Mesendoderm (in vitro differentiated cells): ENCODE measurements at regions not wholly inside any gene's neighbourhood (a gene's known extent, or its start where the extent isn't known, plus 50 kb on each side); places are given as distances from the start of the nearest gene placed in this dataset.
A peak's percentile ranks its signal among the peaks of the same experiment; 100 is the strongest.

ENCODE experiments used
- DNase-seq: peaks from one replicate; pipeline ENCODE4 v3.0.0; 2013
- H2AK5ac ChIP-seq: 2 replicates; pipeline ENCODE4 v1.6.1; 2013; ENCODE audit warnings: low read length, inconsistent platforms
- H2BK120ac ChIP-seq: 2 replicates; pipeline ENCODE4 v1.6.1; 2013; ENCODE audit warnings: low read depth, mild to moderate bottlenecking, low read length, moderate library complexity, mixed read lengths
- H2BK15ac ChIP-seq: replicated peaks from 2 replicates; pipeline ENCODE4 v1.6.1; 2013; ENCODE audit warnings: low read depth, mild to moderate bottlenecking, moderate library complexity
- H2BK5ac ChIP-seq: 2 replicates; pipeline ENCODE4 v1.6.1; 2013; ENCODE audit warnings: low read length, inconsistent platforms
- H3K18ac ChIP-seq: 2 replicates; pipeline ENCODE4 v1.6.1; 2013; ENCODE audit warnings: mild to moderate bottlenecking, low read length, mixed read lengths
- H3K23ac ChIP-seq: one replicate; pipeline ENCODE4 v1.6.1; 2013; ENCODE audit warnings: low read length
- H3K27ac ChIP-seq: 2 replicates; pipeline ENCODE4 v1.5.1; 2013; ENCODE audit warnings: low read depth, mild to moderate bottlenecking, inconsistent platforms, low read length, moderate library complexity
- H3K27me3 ChIP-seq: 2 replicates; pipeline ENCODE4 v1.6.1; 2013; ENCODE audit warnings: low read length, control low read depth, mild to moderate bottlenecking, inconsistent platforms; ENCODE audit not compliant: insufficient read depth, poor library complexity
- H3K36me3 ChIP-seq: 2 replicates; pipeline ENCODE4 v1.6.1; 2013; ENCODE audit warnings: low read length, inconsistent platforms; ENCODE audit not compliant: control insufficient read depth, insufficient read depth
- H3K4ac ChIP-seq: one replicate; pipeline ENCODE4 v1.6.1; 2013; ENCODE audit warnings: low read depth, mild to moderate bottlenecking, low read length, moderate library complexity
- H3K4me1 ChIP-seq: 2 replicates; pipeline ENCODE4 v1.6.1; 2013; ENCODE audit warnings: low read depth, low read length, inconsistent platforms; ENCODE audit not compliant: control insufficient read depth
- H3K4me2 ChIP-seq: 2 replicates; pipeline ENCODE4 v1.6.1; 2013; ENCODE audit warnings: low read length
- H3K4me3 ChIP-seq: 2 replicates; pipeline ENCODE4 v1.5.1; 2013; ENCODE audit warnings: mild to moderate bottlenecking, low read length
- H3K56ac ChIP-seq: one replicate; pipeline ENCODE4 v1.6.1; 2013; ENCODE audit warnings: low read length
- H3K79me1 ChIP-seq: 2 replicates; pipeline ENCODE4 v1.6.1; 2013; ENCODE audit warnings: low read length, inconsistent platforms
- H3K79me2 ChIP-seq: 2 replicates; pipeline ENCODE4 v1.6.1; 2013; ENCODE audit warnings: mild to moderate bottlenecking, low read length; ENCODE audit not compliant: control insufficient read depth, insufficient read depth
- H3K9ac ChIP-seq: 2 replicates; pipeline ENCODE4 v1.6.1; 2013; ENCODE audit warnings: low read length, inconsistent platforms
- H4K5ac ChIP-seq: one replicate; pipeline ENCODE4 v1.6.1; 2013; ENCODE audit warnings: low read length
- H4K8ac ChIP-seq: one replicate; pipeline ENCODE4 v1.6.1; 2013; ENCODE audit warnings: low read depth, mild to moderate bottlenecking, control low read depth, low read length, moderate library complexity
- WGBS: extraction: QIAGEN DNeasy Blood & Tissue Kit; methylation state at CpG from one replicate; pipeline ENCODE4 v1.1.7; 2013; ENCODE audit warnings: low lambda C conversion rate, missing lambda C conversion rate; ENCODE audit not compliant: insufficient coverage; ENCODE audit errors: extremely low coverage; 5-methylcytosine and 5-hydroxymethylcytosine counted together

DNA sequence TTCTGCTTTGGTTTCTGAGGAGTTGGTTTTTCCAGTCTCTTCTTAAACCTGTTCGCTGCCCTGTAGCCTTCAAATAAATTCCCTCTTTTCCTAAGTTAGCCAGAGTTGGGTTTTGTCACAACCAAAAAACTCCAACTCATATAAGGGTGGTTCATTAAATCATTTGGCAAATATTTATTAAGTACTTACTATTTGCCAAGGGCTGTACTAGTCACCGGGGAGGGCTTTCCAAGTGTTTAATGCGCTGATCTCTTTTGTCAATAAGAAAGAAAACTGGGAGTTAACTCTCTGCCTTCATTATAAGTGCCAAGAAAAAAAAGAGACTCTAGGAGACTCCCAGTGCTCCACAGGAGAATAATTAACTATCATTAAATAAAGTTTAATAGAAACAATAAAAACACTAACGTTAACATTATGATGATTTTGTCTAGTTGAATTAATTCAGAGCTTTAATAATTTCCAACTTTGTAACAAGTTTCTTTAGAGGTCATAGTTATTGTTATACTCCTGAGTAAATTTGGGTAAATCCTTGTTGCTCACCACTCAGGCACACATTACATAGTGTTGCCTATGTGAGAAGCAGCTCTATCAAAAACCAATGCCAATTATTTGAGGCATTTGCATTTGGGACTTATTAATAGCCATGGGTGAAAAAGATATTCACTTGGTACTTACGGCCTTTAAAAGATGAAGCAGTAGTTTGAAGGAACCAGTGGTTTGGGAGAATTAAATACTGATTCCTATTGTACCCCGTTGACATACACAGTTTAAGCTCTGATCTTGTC is 122.5 kb upstream of the TEX13D start:
- H2AK5ac ChIP-seq = no peak overlapping the region
- H4K5ac ChIP-seq = no peak overlapping the region
- no peak overlapping the region for H3K56ac ChIP-seq
- H3K36me3 ChIP-seq = no peaks in the 10 kb centered on the region
- H3K79me2 ChIP-seq = no peaks in the 10 kb centered on the region
- no peak overlapping the region for H3K4ac ChIP-seq
- no peak overlapping the region for H4K8ac ChIP-seq
- no peaks in the 10 kb centered on the region for H3K4me1 ChIP-seq
- no peaks in the 10 kb centered on the region for H3K79me1 ChIP-seq
- no peak for DNase-seq
- WGBS = no CpG with 5 or more reads among the region's 6 CpGs
- H3K18ac ChIP-seq = no peak overlapping the region
- no peak overlapping the region for H2BK5ac ChIP-seq
- H3K27me3 ChIP-seq = no peaks in the 10 kb centered on the region
- H3K4me3 ChIP-seq = no peak overlapping the region
- no peak overlapping the region for H3K4me2 ChIP-seq
- no peak overlapping the region for H2BK120ac ChIP-seq
- no peak overlapping the region for H3K9ac ChIP-seq
- H3K27ac ChIP-seq = no peak overlapping the region
- H3K23ac ChIP-seq = no peak overlapping the region
- no peak overlapping the region for H2BK15ac ChIP-seq

DNA sequence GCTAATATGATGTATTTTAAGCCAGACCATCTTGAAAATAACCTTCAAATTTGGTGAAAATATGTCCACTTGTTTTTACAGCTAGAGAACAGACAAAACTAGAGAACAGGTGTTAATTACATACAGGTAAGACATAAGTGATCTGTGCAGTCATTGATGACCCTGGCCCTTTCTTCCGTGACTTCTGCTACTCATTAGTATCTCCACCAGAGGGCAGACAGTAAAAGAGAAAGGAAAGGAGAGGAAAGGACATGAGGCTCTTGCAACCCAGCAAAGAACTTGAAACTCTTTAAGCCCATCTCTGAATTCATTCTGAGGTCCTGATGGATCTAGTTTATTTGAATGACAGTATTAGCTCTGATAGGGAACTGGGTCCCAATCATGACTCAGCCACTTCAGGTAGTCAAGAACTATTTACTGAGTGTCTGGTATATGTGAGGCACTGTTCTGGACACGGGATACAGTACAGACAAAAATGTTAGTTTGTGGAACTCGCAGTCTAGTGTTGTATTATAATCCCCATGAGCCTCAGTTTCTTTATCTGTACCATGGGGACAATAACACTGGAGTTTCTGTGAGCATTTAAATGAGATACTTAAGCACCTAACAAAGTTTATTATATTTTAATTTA is 121.0 kb upstream of the TEX13D start:
- H3K4me3 ChIP-seq = no peak overlapping the region
- no peaks in the 10 kb centered on the region for H3K27me3 ChIP-seq
- H3K79me1 ChIP-seq = no peaks in the 10 kb centered on the region
- H3K4me2 ChIP-seq = no peak overlapping the region
- H2BK15ac ChIP-seq = no peak overlapping the region
- H3K27ac ChIP-seq = no peak overlapping the region
- H2BK120ac ChIP-seq = no peak overlapping the region
- no peak overlapping the region for H2BK5ac ChIP-seq
- WGBS = no CpG with 5 or more reads among the region's 3 CpGs
- no peaks in the 10 kb centered on the region for H3K36me3 ChIP-seq
- no peak overlapping the region for H3K4ac ChIP-seq
- no peak overlapping the region for H3K56ac ChIP-seq
- no peak overlapping the region for H3K23ac ChIP-seq
- no peaks in the 10 kb centered on the region for H3K4me1 ChIP-seq
- H3K9ac ChIP-seq = no peak overlapping the region
- DNase-seq = peak; percentile 62
- no peak overlapping the region for H4K5ac ChIP-seq
- no peak overlapping the region for H4K8ac ChIP-seq
- H2AK5ac ChIP-seq = no peak overlapping the region
- no peaks in the 10 kb centered on the region for H3K79me2 ChIP-seq
- no peak overlapping the region for H3K18ac ChIP-seq

GRCh38 chrX:124212622-124213021 is 119.8 kb upstream of the TEX13D start:
- Histone ChIP-seq H3K4ac (no peak overlapping the region), H3K4me1 (peaks cover under 1% of the 10 kb centered on the region), H2BK15ac (no peak overlapping the region), H4K5ac (no peak overlapping the region), H3K36me3 (no peaks in the 10 kb centered on the region), H3K4me3 (no peak overlapping the region), H3K18ac (no peak overlapping the region), H2BK5ac (no peak overlapping the region), H3K23ac (no peak overlapping the region), H3K79me1 (no peaks in the 10 kb centered on the region), H3K79me2 (no peaks in the 10 kb centered on the region), H3K9ac (no peak overlapping the region), H3K4me2 (no peak overlapping the region), H2BK120ac (no peak overlapping the region), H3K56ac (no peak overlapping the region), H3K27me3 (no peaks in the 10 kb centered on the region), H4K8ac (no peak overlapping the region), H3K27ac (no peak overlapping the region), H2AK5ac (no peak overlapping the region)
- WGBS = no CpG with 5 or more reads among the region's 3 CpGs
- no peak for DNase-seq

- no peaks in the 10 kb centered on the region for H3K79me2 ChIP-seq
- no peak overlapping the region for H2BK120ac ChIP-seq
- no CpG with 5 or more reads among the region's 4 CpGs for WGBS
- H3K9ac ChIP-seq = no peak overlapping the region
- H3K56ac ChIP-seq = no peak overlapping the region
- no peak overlapping the region for H3K27ac ChIP-seq
- no peaks in the 10 kb centered on the region for H3K27me3 ChIP-seq
- no peak overlapping the region for H3K4ac ChIP-seq
- no peak overlapping the region for H3K4me3 ChIP-seq
- H3K4me1 ChIP-seq = peaks cover 7% of the 10 kb centered on the region
- H2AK5ac ChIP-seq = no peak overlapping the region
- no peak overlapping the region for H4K8ac ChIP-seq
- no peaks in the 10 kb centered on the region for H3K79me1 ChIP-seq
- no peak overlapping the region for H3K18ac ChIP-seq
- H3K36me3 ChIP-seq = no peaks in the 10 kb centered on the region
- H2BK5ac ChIP-seq = no peak overlapping the region
- H3K23ac ChIP-seq = no peak overlapping the region
- H3K4me2 ChIP-seq = no peak overlapping the region
- no peak for DNase-seq
- no peak overlapping the region for H2BK15ac ChIP-seq
- no peak overlapping the region for H4K5ac ChIP-seq
These were observed 116.7 kb upstream of the TEX13D start for GRCh38 chrX:124215786-124216185.

DNA sequence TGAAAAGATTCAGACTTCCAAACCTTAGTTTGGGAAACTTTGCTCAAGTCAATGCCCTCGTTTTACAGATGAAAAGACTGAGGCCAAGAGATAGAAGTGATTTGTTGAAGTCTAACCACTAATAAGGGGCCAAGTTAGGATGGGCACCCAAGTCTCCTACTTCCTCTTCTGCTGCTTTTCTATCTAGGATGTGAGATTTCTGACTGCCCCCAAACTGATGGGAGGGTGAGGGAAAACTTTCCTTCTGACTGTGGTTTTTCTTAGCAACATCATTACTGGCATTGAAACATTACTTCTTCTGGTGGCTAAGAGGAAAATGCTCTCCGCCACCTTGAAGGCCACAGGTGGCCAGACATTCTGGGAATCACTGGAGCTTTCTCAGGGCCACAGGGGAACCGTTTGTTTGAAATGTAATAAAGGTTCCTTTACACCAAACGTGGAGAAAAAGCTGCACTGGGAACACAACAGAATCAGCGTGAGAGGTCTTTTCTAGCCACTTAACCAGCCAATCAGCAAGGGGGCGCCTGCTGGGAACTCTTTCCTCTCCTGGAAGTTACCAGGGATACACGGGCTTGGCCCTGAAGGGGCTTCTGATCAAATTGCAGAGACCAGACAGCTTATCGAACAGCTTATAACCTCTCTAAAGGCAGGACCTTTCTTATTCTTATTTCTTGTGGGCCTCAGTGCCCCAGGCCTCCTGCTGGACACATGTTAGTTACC is 115.9 kb upstream of the TEX13D start:
- H2BK120ac ChIP-seq = peak overlapping the region; percentile 28
- H3K9ac ChIP-seq = peak overlapping the region; percentile 9
- no peak overlapping the region for H3K23ac ChIP-seq
- no peak overlapping the region for H2BK15ac ChIP-seq
- no peak overlapping the region for H3K18ac ChIP-seq
- H3K4me1 ChIP-seq = peaks cover 7% of the 10 kb centered on the region
- no peaks in the 10 kb centered on the region for H3K79me1 ChIP-seq
- peak overlapping the region; percentile 98 for H3K27ac ChIP-seq
- H2AK5ac ChIP-seq = no peak overlapping the region
- no CpG with 5 or more reads among the region's 8 CpGs for WGBS
- no peak overlapping the region for H2BK5ac ChIP-seq
- H4K8ac ChIP-seq = no peak overlapping the region
- H3K4me2 ChIP-seq = no peak overlapping the region
- no peaks in the 10 kb centered on the region for H3K27me3 ChIP-seq
- H3K4me3 ChIP-seq = no peak overlapping the region
- H4K5ac ChIP-seq = no peak overlapping the region
- H3K36me3 ChIP-seq = no peaks in the 10 kb centered on the region
- peak; percentile 65 for DNase-seq
- H3K4ac ChIP-seq = no peak overlapping the region
- peak overlapping the region; percentile 70 for H3K56ac ChIP-seq
- no peaks in the 10 kb centered on the region for H3K79me2 ChIP-seq
